SK-N-SH (cell line): ENCODE measurements at regions not wholly inside any gene's neighbourhood (a gene's known extent, or its start where the extent isn't known, plus 50 kb on each side); places are given as distances from the start of the nearest gene placed in this dataset.

Source experiments
- CTCF ChIA-PET: fragments of 300-600, 350-600 bp; formaldehyde crosslinking; extraction: SDS; loops from one replicate; lab custom pipeline; 2021; lab: Yijun Ruan, JAX
- POLR2A ChIA-PET: fragments of 350-600 bp; sonication (Branson Sonifier 250); formaldehyde crosslinking; extraction: SDS; loops from one replicate; lab custom pipeline; 2020; ENCODE audit warnings: antibody characterized with exemption, inconsistent platforms; lab: Yijun Ruan, JAX
- DNase-seq: peaks from one replicate; pipeline ENCODE4 v3.0.0; 2012
- H2AFZ ChIP-seq: fragments of 200-600 bp; sonication (generic); 2 replicates; pipeline ENCODE4 v1.8.1; 2016; ENCODE audit warnings: antibody characterized with exemption, mild to moderate bottlenecking, low read depth
- H3F3A ChIP-seq: fragments of 200-600 bp; sonication (generic); replicated peaks from 2 replicates; pipeline ENCODE3; 2016; ENCODE audit warnings: antibody characterized with exemption, mild to moderate bottlenecking; ENCODE audit not compliant: insufficient read depth
- H3K27ac ChIP-seq, 2 experiments: fragments of 200-500 bp in 1 of 2; fragments of 200-600 bp in 1 of 2; sonication (Bioruptor generic) in 1 of 2; sonication (generic), shearing (Covaris generic) in 1 of 2; 2 replicates each; pipeline versions ENCODE4 v1.5.1 to v1.6.1; 2014 to 2016; ENCODE audit warnings: low read depth in 2 of 2, inconsistent platforms in 1 of 2, low read length in 1 of 2, mild to moderate bottlenecking in 1 of 2, mixed read lengths in 1 of 2
- H3K27me3 ChIP-seq: fragments of 200-600 bp; sonication (generic), shearing (Covaris generic); 2 replicates; pipeline ENCODE4 v1.6.1; 2016; ENCODE audit warnings: mixed run types; ENCODE audit not compliant: insufficient read depth
- H3K36me3 ChIP-seq, 2 experiments: fragments of 200-500 bp in 1 of 2; fragments of 200-600 bp in 1 of 2; sonication (Bioruptor generic) in 1 of 2; sonication (generic) in 1 of 2; replicated peaks in 1 of 2; 2 replicates each; pipeline versions ENCODE3 to v1.5.1; 2014 to 2016; ENCODE audit warnings: low read length in 1 of 2, mild to moderate bottlenecking in 1 of 2; ENCODE audit not compliant: insufficient read depth in 2 of 2, control insufficient read depth in 1 of 2
- H3K4me1 ChIP-seq, 2 experiments: fragments of 200-500 bp in 1 of 2; fragments of 200-600 bp in 1 of 2; sonication (Bioruptor generic) in 1 of 2; sonication (generic), shearing (Covaris generic) in 1 of 2; 2 replicates each; pipeline versions ENCODE4 v1.5.1 to v1.6.1; 2014 to 2016; ENCODE audit warnings: low read depth in 1 of 2, low read length in 1 of 2, mixed run types in 1 of 2; ENCODE audit not compliant: insufficient read depth in 2 of 2, control insufficient read depth in 1 of 2
- H3K4me2 ChIP-seq: fragments of 200-600 bp; sonication (generic), shearing (Covaris generic); 2 replicates; pipeline ENCODE4 v1.6.1; 2017; ENCODE audit warnings: mixed run types
- H3K4me3 ChIP-seq, 2 experiments: fragments of 200-500 bp in 1 of 2; fragments of 200-600 bp in 1 of 2; sonication (Bioruptor generic) in 1 of 2; sonication (generic), shearing (Covaris generic) in 1 of 2; 2 replicates each; pipeline versions ENCODE4 v1.5.1 to v1.8.1; 2014 to 2016; ENCODE audit warnings: low read depth in 2 of 2, inconsistent platforms in 1 of 2, low read length in 1 of 2, mild to moderate bottlenecking in 1 of 2, mixed read lengths in 1 of 2, moderate library complexity in 1 of 2
- H3K79me2 ChIP-seq: fragments of 200-600 bp; sonication (generic); 2 replicates; pipeline ENCODE4 v1.8.1; 2017; ENCODE audit warnings: mild to moderate bottlenecking; ENCODE audit not compliant: insufficient read depth
- H3K9ac ChIP-seq: fragments of 200-600 bp; sonication (generic); 2 replicates; pipeline ENCODE4 v1.6.1; 2017; ENCODE audit warnings: mixed run types
- H3K9me2 ChIP-seq: fragments of 200-600 bp; sonication (generic); 2 replicates; pipeline ENCODE4 v1.6.1; 2017; ENCODE audit warnings: mixed run types
- H3K9me3 ChIP-seq: fragments of 200-600 bp; sonication (generic); 2 replicates; pipeline ENCODE4 v1.6.1; 2017; ENCODE audit warnings: mixed run types, mild to moderate bottlenecking, moderate library complexity
- H4K20me1 ChIP-seq: fragments of 200-600 bp; sonication (generic); 2 replicates; pipeline ENCODE4 v1.6.1; 2017; ENCODE audit warnings: mild to moderate bottlenecking, mixed run types; ENCODE audit not compliant: insufficient read depth
- ELF1 ChIP-seq: IDR thresholded peaks from 2 replicates; pipeline ENCODE4 v1.4.0; 2012
- EP300 ChIP-seq, 2 experiments: IDR thresholded peaks; 2 replicates each; pipeline versions ENCODE4 v1.4.0 to v1.6.1; 2012; ENCODE audit warnings: borderline replicate concordance in 1 of 2, low read depth in 1 of 2, low read length in 1 of 2
- EZH2phosphoT487 ChIP-seq: fragments of 200-600 bp; sonication (generic); IDR thresholded peaks from 2 replicates; pipeline ENCODE4 v1.6.1; 2017; ENCODE audit warnings: low read depth, mixed run types, mild to moderate bottlenecking, antibody characterized with exemption, moderate library complexity, borderline replicate concordance
- FOXM1 ChIP-seq: IDR thresholded peaks from 2 replicates; pipeline ENCODE4 v1.4.0; 2012; ENCODE audit warnings: low read depth, mild to moderate bottlenecking
- GATA2 ChIP-seq: sonication (generic); formaldehyde crosslinking; IDR thresholded peaks from 2 replicates; pipeline ENCODE4 v1.5.0; 2020; ENCODE audit warnings: mild to moderate bottlenecking, missing genetic modification reagents
- MXI1 ChIP-seq: IDR thresholded peaks from 2 replicates; pipeline ENCODE4 v1.6.1; 2012; ENCODE audit warnings: mild to moderate bottlenecking, low read depth, low read length, improper control_type of control experiment
- NFIC ChIP-seq: IDR thresholded peaks from 2 replicates; pipeline ENCODE4 v1.4.0; 2012; ENCODE audit warnings: borderline replicate concordance
- RCOR1 ChIP-seq: fragments of 150-350 bp; IDR thresholded peaks from 2 replicates; pipeline ENCODE4 v1.6.1; 2017; ENCODE audit warnings: antibody characterized with exemption, low read length
- RFX5 ChIP-seq: IDR thresholded peaks from 2 replicates; pipeline ENCODE4 v1.6.1; 2012; ENCODE audit warnings: mild to moderate bottlenecking, improper control_type of control experiment, low read length
- SIN3A ChIP-seq: IDR thresholded peaks from 2 replicates; pipeline ENCODE4 v1.6.1; 2012; ENCODE audit warnings: low read depth, mild to moderate bottlenecking, low read length, moderate library complexity, borderline replicate concordance
- SMC3 ChIP-seq: IDR thresholded peaks from 2 replicates; pipeline ENCODE4 v1.6.1; 2012; ENCODE audit warnings: low read depth, low read length, improper control_type of control experiment
- TEAD4 ChIP-seq: IDR thresholded peaks from 2 replicates; pipeline ENCODE4 v1.4.0; 2012; ENCODE audit warnings: mild to moderate bottlenecking, borderline replicate concordance; ENCODE audit not compliant: insufficient read depth
- YY1 ChIP-seq: IDR thresholded peaks from 2 replicates; pipeline ENCODE4 v1.4.0; 2012; ENCODE audit warnings: low read depth, mild to moderate bottlenecking
- ZBTB33 ChIP-seq: IDR thresholded peaks from 2 replicates; pipeline ENCODE4 v1.4.0; 2012; ENCODE audit warnings: low read depth, borderline replicate concordance
- WGBS: methylation state at CpG from one replicate; pipeline ENCODE4 v1.1.6; 2017; ENCODE audit warnings: low lambda C conversion rate; 5-methylcytosine and 5-hydroxymethylcytosine counted together
- small RNA-seq, 7 experiments: library from RNA; depleted of rRNA; stranded (forward); fragments of <200 nt; gene quantifications; one replicate each; pipeline ENCODE3, GENCODE V24; 2012
- TF ChIP-seq, protein P1 (sequence below): fragments of 150-350 bp; IDR thresholded peaks from 2 replicates; pipeline ENCODE4 v1.6.1; 2017; ENCODE audit warnings: antibody characterized with exemption, low read length, low read depth, borderline replicate concordance
- TF ChIP-seq, protein P2 (sequence below): fragments of 150-350 bp; IDR thresholded peaks from 2 replicates; pipeline ENCODE4 v1.6.1; 2016; ENCODE audit warnings: mild to moderate bottlenecking, low read depth, low read length

- Histone ChIP-seq H3K36me3 (no peaks in the 10 kb centered on the region), H2AFZ (no peak overlapping the region), H3K4me2 (no peak overlapping the region), H3K9me3 (no peaks in the 10 kb centered on the region), H3K9ac (no peak overlapping the region), H4K20me1 (no peaks in the 10 kb centered on the region), H3F3A (no peaks in the 10 kb centered on the region), H3K27ac (no peak overlapping the region), H3K27me3 (no peaks in the 10 kb centered on the region; the same call in 1 of the 2 replicates), H3K4me1 (peaks cover 3 to 7% of the 10 kb centered on the region in 2 experiments; a peak in 3 of 4 replicates), H3K9me2 (no peaks in the 10 kb centered on the region), H3K4me3 (no peak overlapping the region), H3K79me2 (no peaks in the 10 kb centered on the region)
- no peak for TF ChIP-seq RCOR1
- TF ChIP-seq NFIC = no peak
- TF ChIP-seq SIN3A = no peak
- no peak for TF ChIP-seq ZBTB33
- TF ChIP-seq FOXM1 = no peak
- TF ChIP-seq, protein P1, sequence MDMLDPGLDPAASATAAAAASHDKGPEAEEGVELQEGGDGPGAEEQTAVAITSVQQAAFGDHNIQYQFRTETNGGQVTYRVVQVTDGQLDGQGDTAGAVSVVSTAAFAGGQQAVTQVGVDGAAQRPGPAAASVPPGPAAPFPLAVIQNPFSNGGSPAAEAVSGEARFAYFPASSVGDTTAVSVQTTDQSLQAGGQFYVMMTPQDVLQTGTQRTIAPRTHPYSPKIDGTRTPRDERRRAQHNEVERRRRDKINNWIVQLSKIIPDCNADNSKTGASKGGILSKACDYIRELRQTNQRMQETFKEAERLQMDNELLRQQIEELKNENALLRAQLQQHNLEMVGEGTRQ = no peak
- no peak for TF ChIP-seq ELF1
- TF ChIP-seq EZH2phosphoT487 = no peak
- TF ChIP-seq, protein P2, sequence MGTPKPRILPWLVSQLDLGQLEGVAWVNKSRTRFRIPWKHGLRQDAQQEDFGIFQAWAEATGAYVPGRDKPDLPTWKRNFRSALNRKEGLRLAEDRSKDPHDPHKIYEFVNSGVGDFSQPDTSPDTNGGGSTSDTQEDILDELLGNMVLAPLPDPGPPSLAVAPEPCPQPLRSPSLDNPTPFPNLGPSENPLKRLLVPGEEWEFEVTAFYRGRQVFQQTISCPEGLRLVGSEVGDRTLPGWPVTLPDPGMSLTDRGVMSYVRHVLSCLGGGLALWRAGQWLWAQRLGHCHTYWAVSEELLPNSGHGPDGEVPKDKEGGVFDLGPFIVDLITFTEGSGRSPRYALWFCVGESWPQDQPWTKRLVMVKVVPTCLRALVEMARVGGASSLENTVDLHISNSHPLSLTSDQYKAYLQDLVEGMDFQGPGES = no peak
- no peak for TF ChIP-seq EP300 (IDR thresholded peaks at IDR 0.05; ENCODE audit: borderline replicate concordance in 1 of 2, low read depth in 1 of 2, low read length in 1 of 2)
- TF ChIP-seq GATA2 (CRISPR knock-in tag) = no peak
- TF ChIP-seq SMC3 = no peak
- no peak for TF ChIP-seq TEAD4
- TF ChIP-seq RFX5 = no peak
- TF ChIP-seq MXI1 = no peak
- TF ChIP-seq YY1 = no peak
- 89% methylated on average over 6 of the region's 6 CpGs for WGBS
- ChIA-PET CTCF (interaction anchor here (1.6 kb wide), 1 partner anchor 17 kb away, joined by 3 read pairs; no protein-coding TSS in a partner anchor), POLR2A (no interaction called here)
- no peak for DNase-seq
Observed at GRCh38 chr15:68003297-68003696, 50.8 kb upstream of the PIAS1 start.

Small RNAs in the stretch of these regions (small RNA-seq; reads per million reads assigned to genes)
- 0 reads per million in 7 experiments for gene AC022254.1
